Osteoblast (primary cell): ENCODE measurements at regions not wholly inside any gene's neighbourhood (a gene's known extent, or its start where the extent isn't known, plus 50 kb on each side); places are given as distances from the start of the nearest gene placed in this dataset.

Source experiments
- DNase-seq: peaks from one replicate; pipeline ENCODE4 v3.0.0; 2011; ENCODE audit warnings: low spot score, mixed read lengths; ENCODE audit not compliant: insufficient read length; ENCODE audit errors: missing footprints
- H2AFZ ChIP-seq: 2 replicates; pipeline ENCODE4 v1.6.0; 2011; ENCODE audit warnings: mild to moderate bottlenecking, low read length
- H3K27ac ChIP-seq: 2 replicates; pipeline ENCODE4 v1.5.1; 2011; ENCODE audit warnings: mild to moderate bottlenecking, low read depth, low read length, moderate library complexity
- H3K27me3 ChIP-seq: 2 replicates; pipeline ENCODE4 v1.6.0; 2012; ENCODE audit warnings: mild to moderate bottlenecking, control low read depth, inconsistent platforms, low read length, moderate library complexity; ENCODE audit not compliant: insufficient read depth
- H3K36me3 ChIP-seq: 2 replicates; pipeline ENCODE4 v1.5.1; 2011; ENCODE audit warnings: mild to moderate bottlenecking, low read length, control low read depth, moderate library complexity; ENCODE audit not compliant: insufficient read depth
- H3K4me1 ChIP-seq: 2 replicates; pipeline ENCODE4 v1.5.1; 2011; ENCODE audit warnings: mild to moderate bottlenecking, low read length, control low read depth, moderate library complexity; ENCODE audit not compliant: insufficient read depth
- H3K4me2 ChIP-seq: 2 replicates; pipeline ENCODE4 v1.6.0; 2011; ENCODE audit warnings: mild to moderate bottlenecking, low read length; ENCODE audit not compliant: insufficient read depth
- H3K4me3 ChIP-seq: fragments of 200-600 bp; sonication (generic); 3 replicates; pipeline ENCODE4 v1.5.1; 2012; ENCODE audit warnings: mild to moderate bottlenecking, low read length, inconsistent platforms; ENCODE audit not compliant: insufficient read depth
- H3K79me2 ChIP-seq: 2 replicates; pipeline ENCODE4 v1.6.0; 2012; ENCODE audit warnings: mild to moderate bottlenecking, low read length, control low read depth, inconsistent platforms; ENCODE audit not compliant: insufficient read depth
- H3K9me3 ChIP-seq: 2 replicates; pipeline ENCODE4 v1.5.1; 2011; ENCODE audit warnings: low read depth, low read length, control low read depth
- H4K20me1 ChIP-seq: 2 replicates; pipeline ENCODE4 v1.6.0; 2012; ENCODE audit warnings: mild to moderate bottlenecking, low read length, control low read depth; ENCODE audit not compliant: insufficient read depth
- CTCF ChIP-seq: IDR thresholded peaks from 2 replicates; pipeline ENCODE4 v1.5.1; 2011; ENCODE audit warnings: mild to moderate bottlenecking, low read depth, low read length, moderate library complexity; ENCODE audit errors: extremely low read depth

- no peak for TF ChIP-seq CTCF
- H3K27me3 ChIP-seq, result no peaks in the 10 kb centered on the region
- H2AFZ ChIP-seq, result no peak overlapping the region
- H3K9me3 ChIP-seq, result no peaks in the 10 kb centered on the region
- no peak for DNase-seq
- peaks cover 62% of the 10 kb centered on the region for H3K36me3 ChIP-seq
- H3K27ac ChIP-seq, result peak overlapping the region; percentile 99
- no peak overlapping the region for H3K4me3 ChIP-seq
- no peak overlapping the region for H3K4me2 ChIP-seq
- no peaks in the 10 kb centered on the region for H4K20me1 ChIP-seq
- peaks cover 75% of the 10 kb centered on the region for H3K79me2 ChIP-seq
- H3K4me1 ChIP-seq, result peaks cover 77% of the 10 kb centered on the region
Observed at GRCh38 chr1:201715801-201716741, 112.9 kb upstream of the IPO9 start.

GRCh38 chr1:201716742-201717135 is 112.2 kb upstream of the IPO9 start:
- H3K4me3 ChIP-seq, result no peak overlapping the region
- no peaks in the 10 kb centered on the region for H3K27me3 ChIP-seq
- no peak for DNase-seq
- no peak for TF ChIP-seq CTCF
- H3K9me3 ChIP-seq, result no peaks in the 10 kb centered on the region
- no peak overlapping the region for H2AFZ ChIP-seq
- no peaks in the 10 kb centered on the region for H4K20me1 ChIP-seq
- H3K36me3 ChIP-seq, result peaks cover 62% of the 10 kb centered on the region
- peak overlapping the region; percentile 99 for H3K27ac ChIP-seq
- H3K4me2 ChIP-seq, result no peak overlapping the region
- peaks cover 74% of the 10 kb centered on the region for H3K79me2 ChIP-seq
- H3K4me1 ChIP-seq, result peaks cover 77% of the 10 kb centered on the region

GRCh38 chr1:201717286-201717685 is 111.7 kb upstream of the IPO9 start:
- H3K27me3 ChIP-seq, result no peaks in the 10 kb centered on the region
- H3K4me3 ChIP-seq, result no peak overlapping the region
- H3K9me3 ChIP-seq, result no peaks in the 10 kb centered on the region
- peaks cover 62% of the 10 kb centered on the region for H3K36me3 ChIP-seq
- DNase-seq, result no peak
- no peak overlapping the region for H2AFZ ChIP-seq
- TF ChIP-seq CTCF, result no peak
- no peak overlapping the region for H3K4me2 ChIP-seq
- peaks cover 77% of the 10 kb centered on the region for H3K4me1 ChIP-seq
- no peaks in the 10 kb centered on the region for H4K20me1 ChIP-seq
- peaks cover 72% of the 10 kb centered on the region for H3K79me2 ChIP-seq
- peak overlapping the region; percentile 99 for H3K27ac ChIP-seq
